ENCODE measurements at regions not wholly inside any gene's neighbourhood (a gene's known extent, or its start where the extent isn't known, plus 50 kb on each side); places are given as distances from the start of the nearest gene placed in this dataset.
A peak's percentile ranks its signal among the peaks of the same experiment; 100 is the strongest.

DNA sequence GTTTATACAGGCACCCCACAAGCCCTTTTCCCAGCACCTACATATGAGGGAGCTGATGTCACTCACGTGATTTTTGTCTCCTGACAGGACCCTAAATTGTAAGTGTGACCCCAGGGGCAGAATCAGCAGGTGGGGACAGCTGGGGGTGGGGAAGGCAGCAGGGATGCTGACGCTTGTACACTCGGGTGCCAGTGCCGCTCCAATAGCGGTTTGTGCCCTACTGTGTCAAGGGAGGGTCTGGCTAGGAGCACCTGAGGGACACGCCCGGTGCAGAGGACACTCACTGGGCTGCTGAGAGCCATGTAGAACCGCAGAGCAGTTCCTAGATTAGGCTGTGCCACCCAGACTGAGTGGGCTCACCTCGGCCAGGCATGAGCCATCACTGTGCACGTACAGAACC, 81.3 kb downstream of the SCGB2B2 start:
- H3K9ac ChIP-seq (ENCODE audit: low read length in 5 of 5) = peak overlapping the region in 1 of 5 donors; percentile 15
- H3K27ac ChIP-seq (ENCODE audit: low read depth, low read length) = no peak overlapping the region
- no peak overlapping the region for H3K4me3 ChIP-seq (ENCODE audit: low read depth in 1 of 5, low read length in 5 of 5)
- peaks cover 0 to 16% (median 11%) of the 10 kb centered on the region in 5 donors for H3K4me1 ChIP-seq (ENCODE audit: control insufficient read depth in 5 of 5, insufficient read depth in 5 of 5, low read length in 5 of 5)
- no peaks in the 10 kb centered on the region for H3K36me3 ChIP-seq (ENCODE audit: control insufficient read depth in 5 of 5, insufficient read depth in 5 of 5, low read length in 5 of 5)
- peaks cover 0 to 2% (median 0%) of the 10 kb centered on the region in 5 donors for H3K9me3 ChIP-seq (ENCODE audit: control insufficient read depth in 5 of 5, low read length in 5 of 5)
- H3K27me3 ChIP-seq (ENCODE audit: control insufficient read depth in 5 of 5, insufficient read depth in 4 of 5, low read length in 5 of 5) = no peaks in the 10 kb centered on the region

- H3K27ac ChIP-seq (ENCODE audit: low read depth, low read length) = no peak overlapping the region
These were observed 86.7 kb downstream of the SCGB2B2 start for GRCh38 chr19:34590228-34590627.

GRCh38 chr19:34589730-34590129, 87.2 kb downstream of the SCGB2B2 start:
- H3K27ac ChIP-seq (ENCODE audit: low read depth, low read length) = no peak overlapping the region
- H3K9me3 ChIP-seq (ENCODE audit: control insufficient read depth in 5 of 5, low read length in 5 of 5) = peaks cover 0 to 11% (median 0%) of the 10 kb centered on the region in 5 donors
- H3K9ac ChIP-seq (ENCODE audit: low read length in 5 of 5) = no peak overlapping the region
- peaks cover 0 to 6% (median 6%) of the 10 kb centered on the region in 5 donors for H3K4me1 ChIP-seq (ENCODE audit: control insufficient read depth in 5 of 5, insufficient read depth in 5 of 5, low read length in 5 of 5)
- no peaks in the 10 kb centered on the region for H3K27me3 ChIP-seq (ENCODE audit: control insufficient read depth in 5 of 5, insufficient read depth in 4 of 5, low read length in 5 of 5)
- no peak overlapping the region for H3K4me3 ChIP-seq (ENCODE audit: low read depth in 1 of 5, low read length in 5 of 5)
- no peaks in the 10 kb centered on the region for H3K36me3 ChIP-seq (ENCODE audit: control insufficient read depth in 5 of 5, insufficient read depth in 5 of 5, low read length in 5 of 5)

More at GRCh38 chr19:34590228-34590627, 86.7 kb downstream of the SCGB2B2 start:
- no peak overlapping the region for H3K9ac ChIP-seq (ENCODE audit: low read length in 5 of 5)
- no peaks in the 10 kb centered on the region for H3K36me3 ChIP-seq (ENCODE audit: control insufficient read depth in 5 of 5, insufficient read depth in 5 of 5, low read length in 5 of 5)
- peaks cover 0 to 11% (median 0%) of the 10 kb centered on the region in 5 donors for H3K9me3 ChIP-seq (ENCODE audit: control insufficient read depth in 5 of 5, low read length in 5 of 5)
- no peaks in the 10 kb centered on the region for H3K27me3 ChIP-seq (ENCODE audit: control insufficient read depth in 5 of 5, insufficient read depth in 4 of 5, low read length in 5 of 5)
- peaks cover 0 to 11% (median 11%) of the 10 kb centered on the region in 5 donors for H3K4me1 ChIP-seq (ENCODE audit: control insufficient read depth in 5 of 5, insufficient read depth in 5 of 5, low read length in 5 of 5)
- no peak overlapping the region for H3K4me3 ChIP-seq (ENCODE audit: low read depth in 1 of 5, low read length in 5 of 5)

GRCh38 chr19:34588846-34589245, 88.1 kb downstream of the SCGB2B2 start:
- no peak overlapping the region for H3K27ac ChIP-seq (ENCODE audit: low read depth, low read length)
- no peaks in the 10 kb centered on the region for H3K36me3 ChIP-seq (ENCODE audit: control insufficient read depth in 5 of 5, insufficient read depth in 5 of 5, low read length in 5 of 5)
- no peaks in the 10 kb centered on the region for H3K4me1 ChIP-seq (ENCODE audit: control insufficient read depth in 5 of 5, insufficient read depth in 5 of 5, low read length in 5 of 5)
- H3K9ac ChIP-seq (ENCODE audit: low read length in 5 of 5) = no peak overlapping the region
- H3K27me3 ChIP-seq (ENCODE audit: control insufficient read depth in 5 of 5, insufficient read depth in 4 of 5, low read length in 5 of 5) = no peaks in the 10 kb centered on the region
- H3K4me3 ChIP-seq (ENCODE audit: low read depth in 1 of 5, low read length in 5 of 5) = no peak overlapping the region
- peaks cover 0 to 11% (median 0%) of the 10 kb centered on the region in 5 donors for H3K9me3 ChIP-seq (ENCODE audit: control insufficient read depth in 5 of 5, low read length in 5 of 5)

DNA sequence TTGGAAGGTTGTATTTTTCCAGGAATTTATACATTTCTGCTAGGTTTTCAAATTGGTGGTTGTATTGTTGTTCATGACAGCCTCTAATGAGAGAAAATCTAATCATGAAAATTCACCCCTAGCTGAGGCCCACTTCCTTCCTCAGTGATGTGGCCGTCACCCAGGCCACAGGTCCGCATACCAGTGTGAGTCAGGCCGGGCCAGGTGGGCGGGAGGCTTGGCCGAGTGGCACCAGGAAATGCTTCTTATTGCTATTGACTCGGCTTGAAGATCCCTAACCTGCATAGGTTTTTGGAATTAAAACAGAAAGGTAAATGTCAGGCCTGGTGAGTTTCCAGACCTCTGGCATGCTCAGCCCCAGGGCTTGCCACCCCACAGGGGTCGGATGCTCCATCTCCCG, 88.7 kb downstream of the SCGB2B2 start:
- H3K27ac ChIP-seq (ENCODE audit: low read depth, low read length) = no peak overlapping the region
- peaks cover 0 to 11% (median 0%) of the 10 kb centered on the region in 5 donors for H3K9me3 ChIP-seq (ENCODE audit: control insufficient read depth in 5 of 5, low read length in 5 of 5)
- no peaks in the 10 kb centered on the region for H3K4me1 ChIP-seq (ENCODE audit: control insufficient read depth in 5 of 5, insufficient read depth in 5 of 5, low read length in 5 of 5)
- no peak overlapping the region for H3K9ac ChIP-seq (ENCODE audit: low read length in 5 of 5)
- H3K4me3 ChIP-seq (ENCODE audit: low read depth in 1 of 5, low read length in 5 of 5) = no peak overlapping the region
- no peaks in the 10 kb centered on the region for H3K36me3 ChIP-seq (ENCODE audit: control insufficient read depth in 5 of 5, insufficient read depth in 5 of 5, low read length in 5 of 5)
- H3K27me3 ChIP-seq (ENCODE audit: control insufficient read depth in 5 of 5, insufficient read depth in 4 of 5, low read length in 5 of 5) = no peaks in the 10 kb centered on the region

GRCh38 chr19:34580408-34580807, 96.6 kb downstream of the SCGB2B2 start:
- H3K4me3 ChIP-seq (ENCODE audit: low read depth in 1 of 5, low read length in 5 of 5) = no peak overlapping the region
- H3K36me3 ChIP-seq (ENCODE audit: control insufficient read depth in 5 of 5, insufficient read depth in 5 of 5, low read length in 5 of 5) = peaks cover 0 to 2% (median 0%) of the 10 kb centered on the region in 5 donors
- H3K27ac ChIP-seq (ENCODE audit: low read depth, low read length) = no peak overlapping the region
- H3K27me3 ChIP-seq (ENCODE audit: control insufficient read depth in 5 of 5, insufficient read depth in 4 of 5, low read length in 5 of 5) = peaks cover 0 to 13% (median 5%) of the 10 kb centered on the region in 5 donors
- no peak overlapping the region for H3K9ac ChIP-seq (ENCODE audit: low read length in 5 of 5)
- H3K9me3 ChIP-seq (ENCODE audit: control insufficient read depth in 5 of 5, low read length in 5 of 5) = peaks cover 0 to 3% (median 0%) of the 10 kb centered on the region in 5 donors
- peaks cover 0 to 8% (median 0%) of the 10 kb centered on the region in 5 donors for H3K4me1 ChIP-seq (ENCODE audit: control insufficient read depth in 5 of 5, insufficient read depth in 5 of 5, low read length in 5 of 5)

DNA sequence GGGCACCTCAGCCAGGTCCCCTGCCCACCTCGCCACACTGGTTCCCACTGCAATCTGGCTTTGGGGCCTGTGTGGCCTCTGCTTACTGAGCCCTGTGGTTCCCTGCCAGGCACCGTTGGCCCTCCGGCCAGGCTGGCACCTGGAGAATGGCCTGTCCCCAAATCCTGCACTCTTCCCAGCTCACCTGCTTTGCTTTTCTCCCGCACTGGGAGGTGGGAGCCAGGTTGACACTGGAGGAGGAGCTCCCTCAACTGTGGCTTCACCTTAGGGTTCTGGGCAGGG, 97.0 kb downstream of the SCGB2B2 start:
- peaks cover 0 to 2% (median 0%) of the 10 kb centered on the region in 5 donors for H3K36me3 ChIP-seq (ENCODE audit: control insufficient read depth in 5 of 5, insufficient read depth in 5 of 5, low read length in 5 of 5)
- peaks cover 0 to 3% (median 0%) of the 10 kb centered on the region in 5 donors for H3K9me3 ChIP-seq (ENCODE audit: control insufficient read depth in 5 of 5, low read length in 5 of 5)
- H3K27me3 ChIP-seq (ENCODE audit: control insufficient read depth in 5 of 5, insufficient read depth in 4 of 5, low read length in 5 of 5) = peaks cover 0 to 13% (median 5%) of the 10 kb centered on the region in 5 donors
- no peak overlapping the region for H3K4me3 ChIP-seq (ENCODE audit: low read depth in 1 of 5, low read length in 5 of 5)
- H3K27ac ChIP-seq (ENCODE audit: low read depth, low read length) = no peak overlapping the region
- H3K9ac ChIP-seq (ENCODE audit: low read length in 5 of 5) = no peak overlapping the region
- peaks cover 0 to 8% (median 0%) of the 10 kb centered on the region in 5 donors for H3K4me1 ChIP-seq (ENCODE audit: control insufficient read depth in 5 of 5, insufficient read depth in 5 of 5, low read length in 5 of 5)

- no peak overlapping the region for H3K4me3 ChIP-seq (ENCODE audit: low read depth in 1 of 5, low read length in 5 of 5)
- H3K36me3 ChIP-seq (ENCODE audit: control insufficient read depth in 5 of 5, insufficient read depth in 5 of 5, low read length in 5 of 5) = peaks cover 0 to 2% (median 0%) of the 10 kb centered on the region in 5 donors
- H3K9ac ChIP-seq (ENCODE audit: low read length in 5 of 5) = no peak overlapping the region
- H3K27me3 ChIP-seq (ENCODE audit: control insufficient read depth in 5 of 5, insufficient read depth in 4 of 5, low read length in 5 of 5) = peaks cover 0 to 13% (median 5%) of the 10 kb centered on the region in 5 donors
- peaks cover 0 to 8% (median 0%) of the 10 kb centered on the region in 5 donors for H3K4me1 ChIP-seq (ENCODE audit: control insufficient read depth in 5 of 5, insufficient read depth in 5 of 5, low read length in 5 of 5)
- peaks cover 0 to 3% (median 0%) of the 10 kb centered on the region in 5 donors for H3K9me3 ChIP-seq (ENCODE audit: control insufficient read depth in 5 of 5, low read length in 5 of 5)
- H3K27ac ChIP-seq (ENCODE audit: low read depth, low read length) = no peak overlapping the region
These were observed 97.5 kb downstream of the SCGB2B2 start for GRCh38 chr19:34579281-34580054.

DNA sequence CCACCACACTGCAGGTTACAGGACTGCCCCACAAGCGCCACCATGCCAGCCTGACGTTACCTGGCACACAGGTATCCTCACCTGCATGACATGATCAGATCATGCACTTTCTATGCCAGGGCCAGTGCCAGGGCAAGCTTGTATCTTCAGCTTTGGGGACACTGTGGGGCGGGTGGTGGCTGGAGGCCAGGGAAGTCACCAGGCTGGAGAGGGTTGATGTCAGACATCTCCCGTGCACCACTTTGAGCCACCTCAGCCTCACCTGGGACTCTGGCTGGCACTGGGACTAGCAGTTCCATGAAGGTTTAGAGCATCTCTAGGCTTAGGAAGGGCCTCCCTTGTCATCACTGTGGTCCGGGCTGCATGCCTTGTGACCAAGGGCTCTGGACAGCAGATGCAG, 97.2 kb downstream of the WTIP start:
- H3K4me1 ChIP-seq (ENCODE audit: control insufficient read depth in 5 of 5, insufficient read depth in 5 of 5, low read length in 5 of 5) = peaks cover 0 to 8% (median 0%) of the 10 kb centered on the region in 5 donors
- no peak overlapping the region for H3K9ac ChIP-seq (ENCODE audit: low read length in 5 of 5)
- peaks cover 0 to 2% (median 0%) of the 10 kb centered on the region in 5 donors for H3K36me3 ChIP-seq (ENCODE audit: control insufficient read depth in 5 of 5, insufficient read depth in 5 of 5, low read length in 5 of 5)
- H3K27me3 ChIP-seq (ENCODE audit: control insufficient read depth in 5 of 5, insufficient read depth in 4 of 5, low read length in 5 of 5) = peaks cover 0 to 13% (median 5%) of the 10 kb centered on the region in 5 donors
- H3K27ac ChIP-seq (ENCODE audit: low read depth, low read length) = no peak overlapping the region
- H3K9me3 ChIP-seq (ENCODE audit: control insufficient read depth in 5 of 5, low read length in 5 of 5) = peaks cover 0 to 3% (median 0%) of the 10 kb centered on the region in 5 donors
- no peak overlapping the region for H3K4me3 ChIP-seq (ENCODE audit: low read depth in 1 of 5, low read length in 5 of 5)

DNA sequence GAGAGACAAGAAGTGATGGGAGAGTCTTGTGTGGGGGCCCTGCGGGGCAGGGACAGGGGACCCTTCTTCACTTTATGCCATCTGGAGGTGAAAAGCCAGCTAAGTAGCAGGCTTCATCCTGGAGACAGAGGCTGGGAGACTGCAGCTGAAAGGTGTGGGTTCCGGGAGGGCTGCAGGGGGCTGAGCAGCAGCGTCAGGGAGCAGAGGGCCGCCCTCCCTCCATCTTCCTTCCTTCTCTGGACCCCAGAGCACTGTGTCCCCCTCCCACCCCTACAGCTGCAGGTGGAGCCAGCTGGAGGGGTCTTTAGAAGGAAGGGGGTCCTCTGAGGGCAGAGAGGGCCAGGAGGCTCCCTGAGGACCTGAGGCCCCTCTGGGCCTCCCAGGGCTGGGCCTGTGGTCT, 96.6 kb downstream of the WTIP start:
- Histone ChIP-seq H3K4me3 (ENCODE audit: low read depth in 1 of 5, low read length in 5 of 5) (no peak overlapping the region), H3K9ac (ENCODE audit: low read length in 5 of 5) (no peak overlapping the region), H3K27ac (ENCODE audit: low read depth, low read length) (no peak overlapping the region), H3K9me3 (ENCODE audit: control insufficient read depth in 5 of 5, low read length in 5 of 5) (peaks cover 0 to 6% (median 0%) of the 10 kb centered on the region in 5 donors), H3K4me1 (ENCODE audit: control insufficient read depth in 5 of 5, insufficient read depth in 5 of 5, low read length in 5 of 5) (peaks cover 0 to 8% (median 0%) of the 10 kb centered on the region in 5 donors), H3K36me3 (ENCODE audit: control insufficient read depth in 5 of 5, insufficient read depth in 5 of 5, low read length in 5 of 5) (peaks cover 0 to 2% (median 0%) of the 10 kb centered on the region in 5 donors), H3K27me3 (ENCODE audit: control insufficient read depth in 5 of 5, insufficient read depth in 4 of 5, low read length in 5 of 5) (peaks cover 0 to 13% (median 5%) of the 10 kb centered on the region in 5 donors)
